RWPE2 (cell line): ENCODE measurements at regions not wholly inside any gene's neighbourhood (a gene's known extent, or its start where the extent isn't known, plus 50 kb on each side); places are given as distances from the start of the nearest gene placed in this dataset.

Source experiments
- ATAC-seq: fragments of 200-7000 bp; cut with Tn5 transposase; 3 replicates; pipeline ENCODE4 v1.9.1; 2021; ENCODE audit warnings: low read depth
- DNase-seq: peaks from one replicate; pipeline ENCODE4 v3.0.0-alpha.2; 2020; ENCODE audit warnings: low spot score
- H3K27ac ChIP-seq: fragments of 450-650 bp; 2 replicates; pipeline ENCODE4 v1.5.1; 2017; ENCODE audit warnings: mild to moderate bottlenecking; ENCODE audit not compliant: poor library complexity, severe bottlenecking
- H3K27me3 ChIP-seq: fragments of 250-450 bp; sonication (Bioruptor Pico); 2 replicates; pipeline ENCODE4 v1.5.1; 2021; ENCODE audit warnings: mild to moderate bottlenecking, moderate library complexity; ENCODE audit not compliant: insufficient read depth, poor library complexity, severe bottlenecking
- H3K36me3 ChIP-seq: fragments of 250-450 bp; sonication (Bioruptor Pico); 2 replicates; pipeline ENCODE4 v1.5.1; 2020; ENCODE audit warnings: low read depth, mild to moderate bottlenecking, moderate library complexity
- H3K4me1 ChIP-seq: fragments of 250-450 bp; sonication (Bioruptor Pico); 2 replicates; pipeline ENCODE4 v1.5.1; 2021; ENCODE audit warnings: mild to moderate bottlenecking, moderate library complexity; ENCODE audit not compliant: insufficient read depth, poor library complexity, severe bottlenecking
- H3K4me3 ChIP-seq: fragments of 250-450 bp; sonication (Bioruptor Pico); 2 replicates; pipeline ENCODE4 v1.5.1; 2021; ENCODE audit warnings: mild to moderate bottlenecking, moderate library complexity; ENCODE audit not compliant: severe bottlenecking
- H3K9me3 ChIP-seq: fragments of 250-450 bp; sonication (Bioruptor Pico); 2 replicates; pipeline ENCODE4 v1.5.1; 2021; ENCODE audit warnings: mild to moderate bottlenecking, moderate library complexity; ENCODE audit not compliant: severe bottlenecking
- CTCF ChIP-seq: fragments of 450-650 bp; IDR thresholded peaks from one replicate; pipeline ENCODE4 v1.5.1; 2017; ENCODE audit warnings: mild to moderate bottlenecking, moderate library complexity; ENCODE audit not compliant: poor library complexity, severe bottlenecking

- Histone ChIP-seq H3K27me3 (peaks cover 8% of the 10 kb centered on the region), H3K4me3 (no peak overlapping the region), H3K4me1 (no peaks in the 10 kb centered on the region), H3K36me3 (no peaks in the 10 kb centered on the region), H3K27ac (no peak overlapping the region), H3K9me3 (no peaks in the 10 kb centered on the region)
- no peak for TF ChIP-seq CTCF
- DNase-seq (no peak), ATAC-seq (no peak)
Observed at GRCh38 chr14:43249591-43249990, 1257.5 kb downstream of the FSCB start.

- no peak for ATAC-seq
- H3K27ac ChIP-seq = no peak overlapping the region
- no peak for TF ChIP-seq CTCF
- H3K27me3 ChIP-seq = peaks cover 8% of the 10 kb centered on the region
- no peak overlapping the region for H3K4me3 ChIP-seq
- H3K36me3 ChIP-seq = no peaks in the 10 kb centered on the region
- no peaks in the 10 kb centered on the region for H3K4me1 ChIP-seq
- no peaks in the 10 kb centered on the region for H3K9me3 ChIP-seq
- DNase-seq = no peak
Observed at GRCh38 chr14:43249116-43249515, 1258.0 kb downstream of the FSCB start.

- no peak for TF ChIP-seq CTCF
Observed at GRCh38 chr14:43247877-43248276, 1259.2 kb downstream of the FSCB start.

GRCh38 chr14:43244142-43244625 is 1262.9 kb downstream of the FSCB start:
- H3K9me3 ChIP-seq = no peaks in the 10 kb centered on the region
- ATAC-seq (no peak), DNase-seq (no peak)
- no peaks in the 10 kb centered on the region for H3K27me3 ChIP-seq
- H3K4me3 ChIP-seq = no peak overlapping the region
- H3K36me3 ChIP-seq = no peaks in the 10 kb centered on the region
- H3K27ac ChIP-seq = no peak overlapping the region
- no peaks in the 10 kb centered on the region for H3K4me1 ChIP-seq
- TF ChIP-seq CTCF = no peak

More at GRCh38 chr14:43247877-43248276, 1259.2 kb downstream of the FSCB start:
- no peak overlapping the region for H3K27ac ChIP-seq
- H3K4me3 ChIP-seq = no peak overlapping the region
- H3K4me1 ChIP-seq = no peaks in the 10 kb centered on the region
- H3K27me3 ChIP-seq = peaks cover 8% of the 10 kb centered on the region
- no peak for ATAC-seq
- no peak for DNase-seq
- H3K9me3 ChIP-seq = no peaks in the 10 kb centered on the region
- H3K36me3 ChIP-seq = no peaks in the 10 kb centered on the region

GRCh38 chr14:43243168-43243567 is 1263.9 kb downstream of the FSCB start:
- no peak for TF ChIP-seq CTCF
- ATAC-seq (no peak), DNase-seq (no peak)
- Histone ChIP-seq H3K27ac (no peak overlapping the region), H3K9me3 (no peaks in the 10 kb centered on the region), H3K4me1 (no peaks in the 10 kb centered on the region), H3K36me3 (no peaks in the 10 kb centered on the region), H3K4me3 (no peak overlapping the region), H3K27me3 (no peaks in the 10 kb centered on the region)
